Activated T-helper 1 cell treated with Interleukin-2 at 50 U/mL for 16 hours (primary cell): ENCODE measurements at regions not wholly inside any gene's neighbourhood (a gene's known extent, or its start where the extent isn't known, plus 50 kb on each side); places are given as distances from the start of the nearest gene placed in this dataset.

Source experiments
- DNase-seq: peaks from one replicate; pipeline ENCODE4 v3.0.0-alpha.2; 2020; ENCODE audit warnings: low read depth

DNA sequence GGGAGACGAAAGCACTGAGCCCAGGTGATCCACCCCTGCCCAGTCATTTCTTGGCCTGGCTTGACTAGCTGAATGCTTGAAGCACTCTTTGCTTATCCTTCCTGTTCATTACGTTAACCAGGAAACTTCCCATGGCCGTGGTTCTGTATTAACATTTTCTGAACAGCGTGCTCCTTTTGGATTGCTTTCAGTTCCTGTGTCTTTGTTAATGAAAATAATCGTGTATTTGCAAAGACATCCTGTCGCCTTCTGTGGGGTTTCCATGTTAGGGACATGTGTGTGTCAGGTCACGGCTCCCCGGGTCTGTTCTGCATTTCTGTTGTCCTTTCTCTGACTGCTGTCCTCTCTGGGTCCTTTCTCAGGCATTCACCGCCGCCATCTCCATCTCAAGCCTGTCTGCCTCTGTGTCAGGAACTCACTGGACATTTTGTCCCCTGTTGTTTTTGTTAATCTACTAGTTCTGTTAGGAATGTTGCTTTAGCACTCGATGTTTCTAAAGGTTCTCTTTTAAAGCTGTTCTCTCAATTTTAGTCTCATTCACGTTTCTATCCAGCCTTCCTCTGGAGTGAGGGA, 434.1 kb upstream of the HS6ST1 start:
- no peak for DNase-seq

DNA sequence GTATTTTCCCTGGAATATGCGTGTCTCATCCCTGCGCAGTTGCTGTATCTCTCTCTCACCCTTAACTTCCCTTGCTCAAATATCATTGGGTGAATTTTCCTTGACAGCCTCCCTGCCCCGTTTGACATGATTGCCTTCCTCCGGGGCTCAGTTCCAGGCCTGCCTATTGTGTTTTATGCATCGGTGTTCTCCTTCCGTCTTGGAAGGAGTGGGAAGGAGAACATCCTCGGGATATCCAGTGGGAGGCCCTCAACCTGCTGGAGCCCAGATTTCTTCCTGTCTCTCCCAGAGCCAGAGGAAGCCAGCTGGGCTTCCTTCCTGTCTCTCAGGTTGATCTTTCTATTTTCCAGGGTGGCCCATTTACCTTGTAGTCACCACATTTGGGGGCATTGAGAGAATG, 434.7 kb upstream of the HS6ST1 start:
- DNase-seq, result no peak

DNA sequence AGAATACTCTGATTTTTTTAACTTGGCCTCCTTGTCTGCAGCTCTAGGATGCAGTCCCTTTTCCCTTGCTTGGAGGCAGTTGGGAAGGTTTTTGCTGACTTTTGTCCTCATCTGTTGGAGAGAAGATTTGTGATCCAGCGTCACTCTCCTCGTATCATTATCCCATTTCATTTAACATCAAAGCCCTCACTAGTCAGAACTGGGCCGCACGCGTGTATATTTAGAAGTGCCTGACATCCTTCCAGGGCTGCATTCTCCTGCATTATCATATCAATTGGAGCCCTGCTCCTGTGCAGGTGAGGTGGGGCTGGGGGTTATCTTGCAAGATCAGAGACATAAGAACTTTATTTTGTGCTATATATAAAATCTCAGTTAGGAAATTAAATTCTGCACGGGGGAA, 435.1 kb upstream of the HS6ST1 start:
- DNase-seq, result no peak

DNA sequence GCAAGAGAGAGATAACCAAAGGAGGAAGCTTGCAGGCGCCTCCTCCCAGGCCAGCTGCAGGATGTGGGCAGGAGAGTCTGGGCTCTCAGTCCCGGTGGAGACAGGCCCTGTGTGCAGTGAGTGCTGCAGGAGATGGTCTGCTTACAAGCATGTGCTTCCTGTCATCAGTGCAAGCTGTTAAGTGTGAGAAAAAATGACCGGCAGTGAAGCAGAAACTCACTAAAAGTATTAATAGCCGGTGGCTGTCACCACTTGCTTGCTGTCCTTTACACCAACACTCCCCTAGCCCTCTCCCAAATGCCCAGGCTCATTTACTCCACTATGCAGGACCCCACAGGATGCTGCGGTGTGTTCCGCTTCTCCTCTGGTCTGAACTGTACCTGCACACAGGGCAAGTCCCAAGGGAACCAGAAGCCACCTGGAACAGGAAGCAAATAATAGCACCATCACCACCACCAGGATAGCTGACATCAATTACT, 435.6 kb upstream of the HS6ST1 start:
- no peak for DNase-seq

DNA sequence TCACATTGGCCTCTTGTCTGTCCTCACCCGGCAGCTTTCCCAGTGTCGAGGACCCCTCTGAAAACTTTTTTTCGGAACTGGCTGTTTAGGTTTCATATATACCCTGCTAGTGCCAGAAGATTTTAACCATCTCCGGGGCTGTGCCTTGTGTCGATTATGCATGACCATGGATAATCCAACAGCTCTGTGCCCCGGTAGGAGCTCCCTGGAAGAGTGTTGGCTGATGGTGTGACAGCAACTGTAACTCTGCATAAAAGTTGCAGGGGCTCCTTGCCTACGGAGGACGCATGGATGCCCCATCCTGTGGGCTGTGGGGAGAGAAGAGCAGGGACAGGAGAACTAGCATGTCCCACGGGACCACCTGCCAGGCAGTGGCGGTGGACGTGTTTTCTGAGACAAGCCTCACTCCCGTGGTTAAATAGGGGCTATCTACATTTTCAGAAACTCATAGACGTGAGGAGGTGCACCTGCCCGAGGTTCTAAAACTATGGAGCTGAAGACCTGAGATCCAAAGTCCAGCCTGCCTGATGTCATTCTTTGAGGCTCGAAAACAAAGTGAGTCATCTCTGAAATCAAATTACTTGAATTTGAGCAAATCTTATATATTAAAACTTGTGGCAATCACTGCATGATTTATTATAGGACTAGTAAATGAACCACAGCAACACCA, 437.2 kb upstream of the HS6ST1 start:
- DNase-seq, result no peak

DNA sequence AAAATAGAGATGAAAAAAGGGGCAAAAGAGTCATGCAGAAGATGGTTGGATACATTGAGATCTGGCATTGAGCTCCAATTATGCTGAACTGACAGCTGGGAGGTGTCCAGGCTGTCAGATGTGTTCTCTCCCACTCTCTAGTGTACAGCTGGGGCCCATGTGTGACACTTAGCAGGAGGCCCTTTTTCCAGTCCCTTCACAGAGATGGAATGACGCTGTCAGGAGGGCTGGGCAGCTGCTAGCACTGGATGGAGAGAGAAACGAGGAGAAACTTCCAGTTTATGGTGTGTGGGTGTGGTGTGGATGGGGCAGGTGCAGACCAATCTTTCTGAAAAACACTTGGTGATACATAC, 437.7 kb upstream of the HS6ST1 start:
- DNase-seq, result no peak

DNA sequence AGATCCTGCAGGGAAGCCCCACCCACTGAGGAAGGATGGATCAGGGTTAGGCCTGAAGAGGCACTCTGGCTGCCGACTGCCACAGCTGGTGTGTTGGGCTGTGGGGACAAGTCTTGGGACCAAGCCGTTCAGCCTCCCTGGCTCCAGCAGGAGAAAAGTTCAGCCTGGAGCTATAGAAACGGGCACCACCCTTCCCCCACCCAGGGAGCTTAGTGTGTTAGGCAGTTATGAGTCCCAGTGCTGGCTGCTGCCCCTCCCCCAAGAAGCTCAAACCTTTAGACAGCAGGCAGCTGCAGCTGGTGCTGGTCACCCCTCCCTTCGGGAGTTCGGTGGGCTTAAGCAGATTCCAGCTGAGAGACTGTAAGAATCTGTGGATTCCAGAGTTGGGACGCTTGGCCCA, 447.1 kb upstream of the HS6ST1 start:
- no peak for DNase-seq

DNA sequence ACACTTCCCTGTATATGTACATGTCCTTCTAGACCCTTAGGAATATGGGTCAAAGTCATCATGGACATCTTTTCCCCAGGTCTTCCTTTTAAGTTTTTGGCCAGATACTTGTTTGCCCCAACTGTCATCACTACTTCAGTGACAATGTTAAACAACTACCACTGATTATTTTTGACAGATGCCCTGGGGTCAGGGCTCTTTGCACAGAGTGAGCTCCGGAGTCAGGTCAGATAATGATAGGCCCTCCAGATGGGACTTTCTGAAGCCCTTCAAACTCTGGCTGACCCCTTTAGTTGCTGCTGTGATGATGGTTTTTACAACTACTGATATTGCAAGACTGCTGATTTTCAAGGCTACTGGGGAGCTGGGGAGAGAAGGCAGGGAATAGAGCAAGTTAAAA, 449.4 kb upstream of the HS6ST1 start:
- no peak for DNase-seq

DNA sequence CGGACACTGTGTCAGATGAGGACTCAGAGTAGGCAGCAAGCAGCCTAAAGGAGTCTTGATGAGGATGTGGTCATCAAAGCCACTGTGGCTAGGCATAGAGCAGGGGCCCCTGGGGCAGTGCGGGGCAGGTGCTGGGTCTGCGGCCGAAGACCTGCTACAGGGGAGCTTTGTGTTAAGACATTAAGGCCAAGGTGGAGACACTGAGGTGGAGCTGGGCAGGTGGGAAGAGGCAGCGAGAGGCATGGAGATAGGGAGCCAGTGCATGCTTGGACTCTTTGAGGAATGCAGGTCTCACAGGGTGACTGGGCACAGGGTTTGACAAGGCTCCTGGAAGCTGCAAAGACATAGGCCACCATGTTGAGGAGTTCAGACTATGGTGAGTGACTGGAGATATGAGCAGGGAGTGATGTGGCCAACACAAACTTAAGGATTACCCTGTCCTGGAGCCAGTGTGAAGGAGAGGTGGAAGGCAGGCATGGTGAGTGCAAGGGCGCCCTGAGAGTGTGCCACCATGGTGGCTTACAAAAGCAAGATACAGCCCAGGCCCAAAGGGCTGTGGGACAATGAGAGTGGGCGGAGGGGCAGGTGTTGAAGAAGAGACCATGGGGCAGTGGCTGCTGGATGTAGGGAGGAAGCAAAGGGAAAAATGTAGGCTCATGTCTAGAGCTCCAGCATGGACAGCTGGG, 450.9 kb upstream of the HS6ST1 start:
- no peak for DNase-seq

DNA sequence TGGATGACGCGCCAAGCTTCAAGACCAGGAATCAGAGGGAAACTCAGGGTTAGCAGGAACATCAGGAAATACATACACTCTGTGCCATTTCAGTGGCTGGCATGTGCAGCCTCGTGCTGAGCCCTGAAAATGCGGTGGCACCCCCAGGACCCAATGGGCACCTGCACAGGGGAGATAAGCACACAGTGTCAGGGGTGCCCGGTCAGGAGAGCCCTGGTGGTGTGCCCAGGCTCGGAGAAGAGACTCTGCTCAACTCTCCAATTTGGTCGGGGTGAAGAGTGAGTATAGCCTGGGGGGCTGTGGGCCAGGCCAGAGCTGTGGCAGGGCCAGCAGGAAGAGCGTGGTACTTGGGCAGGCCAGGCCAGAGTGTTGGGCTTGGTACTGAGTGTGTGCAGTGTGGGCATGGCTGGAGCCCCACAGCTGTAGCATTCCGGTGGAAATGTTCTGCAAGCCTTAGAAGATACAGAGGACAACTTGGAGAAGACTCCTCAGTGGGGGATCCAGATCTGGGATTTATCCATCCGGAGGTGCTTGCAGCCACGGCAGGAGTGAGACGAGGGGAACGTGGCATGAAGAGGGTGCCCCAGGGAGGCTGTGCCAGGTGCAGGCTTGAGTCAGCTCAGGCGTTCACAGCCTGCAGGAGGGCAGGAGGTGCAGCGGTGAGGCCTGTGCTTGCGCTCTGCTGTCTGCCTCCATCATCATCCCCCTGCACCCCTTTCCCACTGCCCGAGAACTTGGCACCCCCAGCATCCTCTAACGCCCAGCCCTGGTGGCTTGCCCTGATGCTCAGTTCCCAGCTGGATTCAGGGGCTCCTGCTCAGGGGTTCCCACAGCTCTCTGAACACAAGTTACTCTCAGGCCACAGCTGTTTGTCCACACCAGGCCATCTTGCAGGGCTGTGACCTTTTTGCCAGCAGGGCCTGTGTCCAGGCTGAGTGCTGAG, 451.7 kb upstream of the HS6ST1 start:
- DNase-seq, result no peak

DNA sequence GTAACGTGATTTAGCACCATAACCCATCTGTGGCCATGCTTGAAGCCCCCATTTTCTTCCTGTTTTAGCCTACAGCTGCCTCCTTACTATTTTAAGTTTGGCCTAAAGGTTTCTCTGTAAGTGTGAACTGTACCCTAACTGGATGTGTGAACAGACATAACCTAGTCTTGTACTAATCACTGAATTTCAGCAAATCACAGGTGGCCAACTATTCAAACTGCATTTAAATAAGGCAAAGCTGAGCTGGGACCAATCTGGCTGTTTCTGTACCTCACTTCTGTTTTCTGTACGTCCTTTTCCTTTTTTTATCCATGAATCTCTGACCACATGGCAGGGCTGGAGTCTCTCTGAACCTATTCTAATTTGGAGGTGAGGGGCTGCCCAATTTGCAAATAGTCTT, 452.7 kb upstream of the HS6ST1 start:
- DNase-seq, result no peak

DNA sequence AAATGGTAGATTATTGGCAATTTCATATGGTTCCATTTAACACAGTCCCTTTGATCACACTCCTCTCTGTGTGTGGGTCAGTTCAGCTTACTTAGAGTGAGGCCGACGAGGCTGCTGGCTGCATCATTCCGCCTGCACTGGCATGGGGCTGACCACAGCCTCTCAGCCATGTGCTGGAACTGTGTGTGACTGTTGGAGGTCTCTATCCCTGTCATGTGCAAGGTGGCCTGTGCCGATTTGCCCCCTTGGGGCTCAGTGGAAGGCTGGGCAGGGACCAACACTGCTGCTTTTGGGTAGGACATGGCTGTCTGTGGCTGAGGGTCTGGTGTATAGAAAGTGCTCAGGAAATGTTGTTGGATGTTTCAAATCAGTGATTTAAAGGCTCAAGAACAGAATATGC, 454.0 kb upstream of the HS6ST1 start:
- DNase-seq, result no peak

DNA sequence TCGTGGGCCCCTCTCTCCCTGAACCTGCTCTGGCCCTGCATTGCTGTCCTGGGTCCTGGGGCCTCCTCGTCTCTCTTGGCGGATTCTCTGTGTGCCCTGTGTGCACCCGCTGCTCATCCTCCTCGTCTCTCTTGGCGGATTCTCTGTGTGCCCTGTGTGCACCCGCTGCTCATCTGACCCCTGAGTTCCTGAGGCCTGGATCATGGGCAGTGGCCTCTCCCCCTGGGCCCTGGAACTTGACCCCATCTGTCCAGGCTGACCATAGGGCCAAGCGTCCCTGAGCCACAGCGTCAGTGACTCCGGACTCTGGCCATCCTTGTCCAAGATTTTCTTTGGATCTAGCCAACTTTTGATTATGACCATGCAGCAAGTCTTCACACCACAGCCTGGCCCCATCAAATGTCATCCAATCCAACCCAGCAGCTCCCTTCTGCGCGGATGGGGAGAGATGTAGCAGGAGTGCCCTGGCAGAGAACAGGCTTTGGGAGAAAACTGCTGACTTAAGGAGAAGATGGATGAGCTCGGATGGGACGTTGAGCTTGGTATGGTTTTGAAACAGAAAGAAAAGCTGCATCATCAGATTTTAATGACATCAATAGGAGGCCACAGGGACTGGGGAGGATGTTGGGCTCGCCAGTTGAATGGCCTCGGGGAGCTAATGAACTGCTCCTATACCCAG, 455.1 kb upstream of the HS6ST1 start:
- no peak for DNase-seq

DNA sequence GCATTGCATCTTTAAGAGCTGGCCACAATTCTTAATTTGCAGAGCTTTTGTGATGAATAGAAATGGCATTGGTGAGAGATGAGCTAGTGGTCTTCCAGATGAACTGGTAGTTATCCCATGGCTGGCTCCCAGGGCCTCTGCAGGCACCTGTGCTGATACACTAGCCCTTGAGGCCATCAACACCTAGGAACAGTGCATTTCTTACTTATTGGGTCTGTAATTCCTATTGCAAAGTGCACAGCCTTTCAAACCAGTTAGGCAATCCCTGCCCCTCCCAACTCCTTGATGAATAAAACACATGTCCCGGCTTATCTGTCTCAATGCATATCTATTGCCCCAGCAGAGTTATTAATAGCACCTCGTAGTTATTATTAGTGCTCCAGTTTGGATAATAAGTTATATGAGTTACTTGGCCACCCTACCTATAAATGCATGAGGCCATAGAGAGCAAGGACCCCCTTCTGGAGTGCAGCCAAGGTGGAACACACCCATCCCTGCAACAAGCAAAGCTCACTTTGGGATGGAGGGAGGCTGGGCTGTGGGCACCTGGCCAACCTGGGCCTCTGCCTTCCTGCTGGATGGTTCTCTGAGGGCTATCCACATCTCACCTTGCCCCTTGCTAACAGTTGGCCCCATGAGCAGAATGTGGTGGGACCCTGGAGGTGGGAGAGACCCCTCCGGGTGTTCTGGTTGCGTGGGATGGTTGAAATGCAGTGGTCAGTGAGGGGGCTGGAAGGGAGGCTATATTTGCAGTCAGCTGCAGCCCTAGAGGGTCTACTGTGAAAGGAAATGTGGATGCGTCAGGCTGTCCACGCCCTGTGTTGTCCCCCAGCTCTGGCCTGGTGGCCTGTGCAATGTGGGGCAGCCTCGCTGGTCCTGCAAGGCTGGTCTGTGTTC, 455.9 kb upstream of the HS6ST1 start:
- DNase-seq, result no peak

DNA sequence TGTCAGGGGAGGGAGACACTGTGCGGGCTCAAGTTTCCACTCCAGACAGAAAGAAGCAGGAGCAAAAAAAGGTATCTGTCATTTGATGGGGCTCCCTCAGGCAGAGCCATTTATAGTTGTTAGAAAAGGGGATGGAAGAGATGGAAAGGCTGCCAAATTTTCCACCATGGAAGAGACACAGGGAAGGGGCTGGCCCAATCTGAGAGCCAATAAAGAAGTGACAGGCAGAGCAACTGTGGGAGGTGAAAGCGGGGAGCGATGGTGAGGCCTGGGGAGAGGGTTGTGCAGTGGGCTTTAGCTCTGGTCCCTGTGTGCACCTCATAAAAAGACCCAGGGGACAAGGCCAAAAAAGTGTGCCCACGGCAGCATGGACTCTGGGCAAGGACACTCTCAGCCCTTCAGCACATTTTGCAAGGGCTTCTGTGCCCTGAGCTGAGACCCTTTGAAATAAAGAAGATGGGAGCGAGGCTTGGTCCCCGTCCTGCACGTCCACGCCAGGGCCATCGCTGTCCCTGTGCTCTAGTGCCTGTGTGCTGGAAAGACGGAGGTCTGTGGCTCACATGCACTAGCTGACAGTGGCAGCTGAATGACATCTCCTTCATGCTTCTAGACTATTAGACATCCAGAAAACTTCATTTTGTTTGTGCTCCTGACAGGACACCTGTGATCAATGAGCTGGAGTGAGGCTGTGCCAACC, 456.7 kb upstream of the HS6ST1 start:
- no peak for DNase-seq

DNA sequence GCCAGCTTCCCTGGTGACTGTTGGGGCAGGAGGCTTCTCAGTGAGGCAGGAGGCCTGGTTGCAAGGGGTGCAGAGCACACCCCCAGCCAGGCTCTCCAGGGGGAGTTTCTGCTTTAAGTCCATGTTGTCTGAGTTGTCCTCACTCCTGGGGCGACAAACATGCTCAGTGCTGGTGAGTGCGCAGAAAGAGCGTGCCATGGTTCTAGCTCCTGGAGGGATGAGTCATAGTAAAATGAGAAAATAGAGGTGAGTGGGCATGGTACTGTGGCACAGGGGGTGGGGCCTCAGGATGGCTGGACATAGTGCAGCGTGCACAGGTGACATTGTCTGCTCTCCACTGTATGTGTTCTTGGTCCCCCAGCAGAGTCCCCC, 457.2 kb upstream of the HS6ST1 start:
- DNase-seq, result no peak

DNA sequence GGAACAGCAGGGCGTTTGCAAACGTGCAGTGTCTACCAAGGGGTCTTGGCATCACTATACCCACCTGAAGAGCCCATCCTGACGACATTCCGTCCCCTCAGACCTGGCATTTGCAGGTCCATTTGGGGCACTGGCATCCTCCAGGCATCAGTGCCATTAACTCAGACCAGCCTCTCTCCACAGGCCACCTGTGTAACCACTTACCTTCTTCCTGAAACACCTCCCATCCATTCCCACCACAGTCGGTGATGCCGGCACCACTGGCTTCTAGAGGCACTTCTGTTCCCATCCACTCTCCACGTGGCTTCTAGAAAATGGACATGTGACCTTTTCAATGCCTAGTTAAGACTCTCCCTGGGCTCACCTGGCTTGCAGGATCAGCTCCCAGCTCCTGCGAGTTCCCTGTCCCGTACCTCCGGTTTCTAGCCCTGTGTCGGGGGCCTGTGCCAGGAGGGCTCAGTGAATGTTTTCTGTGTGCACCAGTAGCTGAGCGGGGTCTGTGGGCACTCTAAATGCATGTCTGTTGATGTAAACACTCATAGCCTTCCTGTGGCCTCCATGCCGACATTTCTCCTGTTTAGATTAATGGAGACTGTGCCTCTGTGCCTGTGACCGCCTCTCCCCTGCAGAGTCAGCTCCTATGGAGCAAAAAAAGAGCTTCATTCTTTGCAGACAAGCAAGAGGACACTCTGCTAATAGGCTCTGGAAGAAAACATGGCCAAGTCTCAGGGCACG, 458.0 kb upstream of the HS6ST1 start:
- no peak for DNase-seq

DNA sequence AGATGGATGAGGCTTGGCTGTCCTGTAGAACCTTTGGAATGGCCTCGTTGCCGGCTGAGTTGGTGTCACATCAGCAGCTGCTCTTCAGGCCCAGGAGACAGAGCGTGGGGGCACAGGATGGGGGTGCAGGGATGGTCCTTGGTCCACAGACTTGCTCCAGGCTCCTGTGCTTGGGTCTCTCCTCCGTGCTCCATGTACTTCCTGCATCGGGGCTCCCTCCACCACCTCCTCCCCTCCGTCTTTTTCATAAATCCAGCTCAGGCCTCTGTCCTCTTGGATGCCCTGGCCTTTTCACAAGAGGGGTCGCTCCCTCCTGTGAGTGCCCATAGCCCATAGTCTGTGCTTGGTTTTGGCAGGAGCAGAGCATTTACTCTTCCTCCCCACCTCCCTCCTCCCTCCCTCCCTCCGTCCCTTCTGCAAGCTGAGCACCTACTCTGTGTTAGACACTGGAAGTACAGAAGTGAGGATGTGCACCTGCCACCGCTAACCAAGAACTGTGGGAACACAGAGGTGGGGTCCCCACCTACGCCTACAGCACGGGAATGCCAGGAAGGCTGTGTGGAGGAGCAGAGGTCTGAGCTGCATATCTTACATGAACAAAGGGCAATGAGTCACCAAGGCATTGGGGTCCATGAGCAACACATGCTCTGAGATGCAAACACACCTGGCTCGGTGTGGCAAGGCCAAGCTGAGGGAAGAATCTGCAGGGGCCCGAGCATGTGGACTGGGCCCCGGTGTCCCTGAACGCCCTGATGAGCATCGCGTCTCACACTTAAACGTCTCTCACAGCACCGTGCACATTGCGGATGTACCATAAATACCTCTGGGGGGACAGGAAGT, 458.7 kb upstream of the HS6ST1 start:
- no peak for DNase-seq

DNA sequence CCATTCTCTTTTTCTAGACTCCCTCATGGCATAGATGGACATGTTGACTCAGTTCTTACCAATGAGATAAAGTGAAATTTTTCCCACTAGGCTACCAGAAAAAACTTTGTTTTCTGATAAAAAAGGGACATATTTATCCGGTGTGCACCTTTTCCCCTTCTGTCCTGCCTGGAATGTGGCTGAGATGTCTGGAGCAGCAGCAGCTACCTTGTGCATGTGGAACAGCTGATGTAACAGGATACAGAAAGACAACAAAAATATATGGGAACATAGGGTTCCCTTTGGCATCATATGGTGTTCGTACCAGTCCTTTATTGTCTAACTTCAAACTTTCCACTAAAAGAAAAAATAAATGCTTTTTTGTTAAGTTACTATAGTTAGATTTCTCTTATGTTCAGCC, 460.2 kb upstream of the HS6ST1 start:
- no peak for DNase-seq
